ENCODE measurements at regions not wholly inside any gene's neighbourhood (a gene's known extent, or its start where the extent isn't known, plus 50 kb on each side); places are given as distances from the start of the nearest gene placed in this dataset.

- TF ChIP-seq SP1 (IDR thresholded peaks at IDR 0.05; ENCODE audit: low read depth, low read length) (no peak), JUND (IDR thresholded peaks at IDR 0.05; ENCODE audit: low read length) (no peak)
Measured at GRCh38 chr11:112620621-112621394, 340.4 kb upstream of the NCAM1 start (continued).

Data from H1 (cell line).